ENCODE measurements at regions not wholly inside any gene's neighbourhood (a gene's known extent, or its start where the extent isn't known, plus 50 kb on each side); places are given as distances from the start of the nearest gene placed in this dataset.

GRCh38 chr14:61183196-61183885 is 97.8 kb downstream of the TMEM30B start:
- Histone ChIP-seq H3K4me3 (ENCODE audit: extremely low read depth in 1 of 4, insufficient read depth in 2 of 4, low read depth in 3 of 4, low read length in 4 of 4) (no peak overlapping the region), H2BK15ac (ENCODE audit: low read length) (no peak overlapping the region), H3K56ac (replicated peaks; ENCODE audit: insufficient read length, low read depth, low read length) (no peak overlapping the region), H3K23me2 (ENCODE audit: low read depth, low read length) (peaks cover 4% of the 10 kb centered on the region; the same call in 1 of the 2 replicates), H3K79me2 (ENCODE audit: control insufficient read depth in 1 of 2, insufficient read depth in 2 of 2, low read length in 2 of 2) (no peaks in the 10 kb centered on the region), H2BK12ac (ENCODE audit: low read depth, low read length) (no peak overlapping the region), H3K4me2 (ENCODE audit: insufficient read depth in 1 of 2, low read depth in 2 of 2, low read length in 2 of 2) (no peak overlapping the region), H3K9me3 (ENCODE audit: insufficient read depth in 2 of 2, low read depth in 1 of 2, low read length in 1 of 2) (no peaks in the 10 kb centered on the region), H3K4me1 (replicated peaks in 1 of 4; ENCODE audit: control insufficient read depth in 3 of 4, insufficient read depth in 4 of 4, low read length in 3 of 4) (peaks cover 0 to 5% (median 0%) of the 10 kb centered on the region in 4 experiments; a peak in 3 of 7 replicates), H3K4ac (replicated peaks; ENCODE audit: insufficient read length, low read depth, low read length) (no peak overlapping the region), H3K36me3 (ENCODE audit: control insufficient read depth in 2 of 4, insufficient read depth in 4 of 4, low read length in 3 of 4) (no peaks in the 10 kb centered on the region), H3K27ac (ENCODE audit: low read depth, low read length) (no peak overlapping the region), H4K20me1 (replicated peaks in 1 of 2; ENCODE audit: control insufficient read depth in 1 of 2, insufficient read depth in 2 of 2, low read length in 2 of 2) (peaks cover 0 to 2% of the 10 kb centered on the region in 2 experiments), H2BK5ac (ENCODE audit: low read depth, low read length) (no peak overlapping the region), H3K18ac (ENCODE audit: extremely low read depth, low read length) (no peak overlapping the region), H4K91ac (replicated peaks; ENCODE audit: insufficient read length, low read length) (no peak overlapping the region), H3K23ac (ENCODE audit: insufficient read length) (no peak overlapping the region), H3K27me3 (replicated peaks in 1 of 4; ENCODE audit: control insufficient read depth in 3 of 4, extremely low read depth in 1 of 4, insufficient read depth in 3 of 4, low read length in 3 of 4) (no peaks in the 10 kb centered on the region), H2AFZ (ENCODE audit: low read length) (no peak overlapping the region), H4K8ac (ENCODE audit: extremely low read depth, insufficient read depth, low read length) (no peak overlapping the region), H2AK5ac (ENCODE audit: low read depth, low read length) (no peak overlapping the region), H3K79me1 (ENCODE audit: low read depth, low read length) (no peaks in the 10 kb centered on the region), H3K9ac (replicated peaks in 1 of 4; ENCODE audit: extremely low read depth in 1 of 4, low read depth in 3 of 4, low read length in 3 of 4) (no peak overlapping the region), H2BK20ac (ENCODE audit: low read length) (no peak overlapping the region), H2BK120ac (replicated peaks; ENCODE audit: low read depth, low read length) (no peak overlapping the region), H4K5ac (ENCODE audit: insufficient read length, low read depth, low read length) (no peak overlapping the region), H3K14ac (ENCODE audit: insufficient read length) (no peak overlapping the region)
- POLR2A ChIA-PET (ENCODE audit: partially characterized antibody): interaction anchor here (1.2 kb wide), 1 partner anchor 9 kb away, joined by 3 read pairs; no protein-coding TSS in a partner anchor
- DNase-seq (ENCODE audit: low read depth in 1 of 2, low spot score in 2 of 2) (no peak), FAIRE-seq (peak; percentile 48)
- CTCF ChIA-PET (ENCODE audit: partially characterized antibody): interaction anchor here (1.0 kb wide), 1 partner anchor 65 kb away, joined by 3 read pairs; no protein-coding TSS in a partner anchor
- WGBS, 2 experiments (ENCODE audit: extremely low coverage in 1 of 2, insufficient coverage in 1 of 2, insufficient read length in 1 of 2, insufficient replicate concordance in 2 of 2, low coverage in 1 of 2, low lambda C conversion rate in 2 of 2, missing lambda C conversion rate in 1 of 2): 94% methylated on average over 6 of the region's 6 CpGs; no CpG with 5 or more reads in 1 of the 2 experiments
- no peak for TF ChIP-seq CTCF (IDR thresholded peaks at IDR 0.05; ENCODE audit: control extremely low read depth in 1 of 3, insufficient read depth in 1 of 3, low read depth in 1 of 3, low read length in 3 of 3)
- no peak for TF ChIP-seq USF2 (IDR thresholded peaks at IDR 0.05; ENCODE audit: low read length)
